ENCODE measurements at regions not wholly inside any gene's neighbourhood (a gene's known extent, or its start where the extent isn't known, plus 50 kb on each side); places are given as distances from the start of the nearest gene placed in this dataset.
"Not testable (repeated sequence)": the region's sequence is repeated elsewhere in the genome, so short reads cannot be mapped to it uniquely, and the experiment has no call there.

DNA sequence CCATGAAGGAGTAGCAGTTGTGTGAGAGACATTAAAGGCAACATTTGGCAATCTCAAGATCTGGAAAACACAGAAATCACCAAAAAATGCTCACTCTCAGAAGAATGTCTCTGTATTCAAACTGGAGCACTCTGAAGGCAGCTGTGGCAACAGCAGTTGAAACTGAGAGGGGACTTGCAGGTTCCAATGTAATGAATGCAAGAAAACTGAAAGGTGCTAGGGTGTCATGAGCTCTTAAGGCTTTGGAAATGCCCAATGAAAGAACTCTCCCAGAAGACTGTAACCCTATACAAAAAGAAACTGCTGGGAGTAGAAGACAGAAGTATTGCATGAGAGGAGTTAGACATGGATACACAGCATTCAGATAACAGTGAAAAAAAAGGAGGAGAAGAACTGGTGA lies 118.2 kb upstream of the HTR2C start:
- Histone ChIP-seq H3K4me3 (no peak overlapping the region), H3K27ac (no peak overlapping the region), H3K27me3 (peaks cover 40% of the 10 kb centered on the region), H3K9ac (no peak overlapping the region), H3K36me3 (no peaks in the 10 kb centered on the region), H2AFZ (replicated peaks) (no peak overlapping the region), H4K20me1 (ENCODE audit: low read depth) (no peaks in the 10 kb centered on the region), H3F3A (ENCODE audit: low read depth) (no peaks in the 10 kb centered on the region), H3K4me1 (peaks cover 22% of the 10 kb centered on the region), H3K4me2 (no peak overlapping the region), H3K79me2 (ENCODE audit: low read depth) (peaks cover 9% of the 10 kb centered on the region), H3K9me3 (ENCODE audit: low read depth) (no peaks in the 10 kb centered on the region)
- no peak overlapping the region for H3K4me3 Mint-ChIP-seq
- no peak overlapping the region for H3K27ac Mint-ChIP-seq
- peaks cover 9% of the 10 kb centered on the region for H3K4me1 Mint-ChIP-seq
- peaks cover 13% of the 10 kb centered on the region for H3K27me3 Mint-ChIP-seq (ENCODE audit: insufficient read depth, low read depth)
- TF ChIP-seq EZH2phosphoT487 (IDR thresholded peaks at IDR 0.05) (no peak), EZH2 (IDR thresholded peaks at IDR 0.05) (no peak)
- TF ChIP-seq, protein P1, sequence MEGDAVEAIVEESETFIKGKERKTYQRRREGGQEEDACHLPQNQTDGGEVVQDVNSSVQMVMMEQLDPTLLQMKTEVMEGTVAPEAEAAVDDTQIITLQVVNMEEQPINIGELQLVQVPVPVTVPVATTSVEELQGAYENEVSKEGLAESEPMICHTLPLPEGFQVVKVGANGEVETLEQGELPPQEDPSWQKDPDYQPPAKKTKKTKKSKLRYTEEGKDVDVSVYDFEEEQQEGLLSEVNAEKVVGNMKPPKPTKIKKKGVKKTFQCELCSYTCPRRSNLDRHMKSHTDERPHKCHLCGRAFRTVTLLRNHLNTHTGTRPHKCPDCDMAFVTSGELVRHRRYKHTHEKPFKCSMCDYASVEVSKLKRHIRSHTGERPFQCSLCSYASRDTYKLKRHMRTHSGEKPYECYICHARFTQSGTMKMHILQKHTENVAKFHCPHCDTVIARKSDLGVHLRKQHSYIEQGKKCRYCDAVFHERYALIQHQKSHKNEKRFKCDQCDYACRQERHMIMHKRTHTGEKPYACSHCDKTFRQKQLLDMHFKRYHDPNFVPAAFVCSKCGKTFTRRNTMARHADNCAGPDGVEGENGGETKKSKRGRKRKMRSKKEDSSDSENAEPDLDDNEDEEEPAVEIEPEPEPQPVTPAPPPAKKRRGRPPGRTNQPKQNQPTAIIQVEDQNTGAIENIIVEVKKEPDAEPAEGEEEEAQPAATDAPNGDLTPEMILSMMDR (IDR thresholded peaks at IDR 0.05) = no peak
- H3K36me3 Mint-ChIP-seq = no peaks in the 10 kb centered on the region
- H3K9me3 Mint-ChIP-seq = no peaks in the 10 kb centered on the region
- DNase-seq (ENCODE audit: low spot score) = no peak

DNA sequence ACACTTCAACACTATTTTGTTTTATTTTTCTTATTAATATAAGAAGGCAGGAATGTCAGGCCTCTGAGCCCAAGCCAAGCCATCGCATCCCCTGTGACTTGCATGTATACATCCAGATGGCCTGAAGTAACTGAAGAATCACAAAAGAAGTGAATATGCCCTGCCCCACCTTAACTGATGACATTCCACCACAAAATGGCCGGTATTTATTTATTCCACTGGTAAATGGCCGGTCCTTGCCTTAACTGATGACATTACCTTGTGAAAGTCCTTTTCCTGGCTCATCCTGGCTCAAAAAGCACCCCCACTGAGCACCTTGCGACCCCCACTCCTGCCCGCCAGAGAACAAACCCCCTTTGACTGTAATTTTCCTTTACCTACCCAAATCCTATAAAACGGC lies 111.9 kb upstream of the HTR2C start:
- H3K4me2 ChIP-seq; H3K4me3 Mint-ChIP-seq; H2AFZ ChIP-seq (replicated peaks); H3F3A ChIP-seq (ENCODE audit: low read depth); DNase-seq (ENCODE audit: low spot score); H3K27ac ChIP-seq; H3K9me3 ChIP-seq (ENCODE audit: low read depth); H3K79me2 ChIP-seq (ENCODE audit: low read depth); H3K4me1 ChIP-seq; H3K27ac Mint-ChIP-seq; H3K4me1 Mint-ChIP-seq; H3K36me3 ChIP-seq; H3K36me3 Mint-ChIP-seq; H3K4me3 ChIP-seq; H3K9ac ChIP-seq; H3K27me3 Mint-ChIP-seq (ENCODE audit: insufficient read depth, low read depth); H4K20me1 ChIP-seq (ENCODE audit: low read depth); H3K9me3 Mint-ChIP-seq: not testable (repeated sequence)
- peaks cover 26% of the 10 kb centered on the region for H3K27me3 ChIP-seq

DNA sequence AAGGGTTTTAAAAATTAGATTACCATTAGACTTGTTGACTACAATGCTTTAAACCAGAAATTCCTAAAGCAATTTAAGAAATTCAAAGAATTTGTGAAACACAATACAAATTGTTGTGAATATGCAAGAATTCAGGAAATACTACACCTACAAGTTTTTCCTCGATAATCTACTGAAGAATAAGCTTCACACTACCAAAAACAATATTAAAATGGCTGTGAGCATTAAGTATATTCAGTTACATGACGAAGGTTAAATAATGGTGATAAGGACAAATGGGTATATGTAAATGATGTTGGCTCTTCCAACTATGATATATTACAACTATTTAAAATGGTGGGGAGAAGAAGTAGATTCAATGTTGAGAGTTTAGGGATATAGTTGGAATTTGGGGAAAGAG lies 111.1 kb upstream of the HTR2C start:
- no peaks in the 10 kb centered on the region for H3K9me3 ChIP-seq (ENCODE audit: low read depth)
- TF ChIP-seq, protein P1 (IDR thresholded peaks at IDR 0.05) = no peak
- no peak for TF ChIP-seq EZH2phosphoT487 (IDR thresholded peaks at IDR 0.05)
- no peak for TF ChIP-seq EZH2 (IDR thresholded peaks at IDR 0.05)
- Mint-ChIP-seq H3K4me1 (no peaks in the 10 kb centered on the region), H3K36me3 (no peaks in the 10 kb centered on the region), H3K4me3 (no peak overlapping the region), H3K27ac (no peak overlapping the region), H3K27me3 (ENCODE audit: insufficient read depth, low read depth) (peaks cover 2% of the 10 kb centered on the region), H3K9me3 (no peaks in the 10 kb centered on the region)
- H3K4me1 ChIP-seq = no peaks in the 10 kb centered on the region
- no peak overlapping the region for H3K4me2 ChIP-seq
- no peaks in the 10 kb centered on the region for H3K36me3 ChIP-seq
- H3K9ac ChIP-seq = no peak overlapping the region
- H3K79me2 ChIP-seq (ENCODE audit: low read depth) = no peaks in the 10 kb centered on the region
- H3K4me3 ChIP-seq = no peak overlapping the region
- no peaks in the 10 kb centered on the region for H3F3A ChIP-seq (ENCODE audit: low read depth)
- no peak for DNase-seq (ENCODE audit: low spot score)
- no peak overlapping the region for H2AFZ ChIP-seq (replicated peaks)
- H3K27me3 ChIP-seq = peaks cover 18% of the 10 kb centered on the region
- no peaks in the 10 kb centered on the region for H4K20me1 ChIP-seq (ENCODE audit: low read depth)
- no peak overlapping the region for H3K27ac ChIP-seq

DNA sequence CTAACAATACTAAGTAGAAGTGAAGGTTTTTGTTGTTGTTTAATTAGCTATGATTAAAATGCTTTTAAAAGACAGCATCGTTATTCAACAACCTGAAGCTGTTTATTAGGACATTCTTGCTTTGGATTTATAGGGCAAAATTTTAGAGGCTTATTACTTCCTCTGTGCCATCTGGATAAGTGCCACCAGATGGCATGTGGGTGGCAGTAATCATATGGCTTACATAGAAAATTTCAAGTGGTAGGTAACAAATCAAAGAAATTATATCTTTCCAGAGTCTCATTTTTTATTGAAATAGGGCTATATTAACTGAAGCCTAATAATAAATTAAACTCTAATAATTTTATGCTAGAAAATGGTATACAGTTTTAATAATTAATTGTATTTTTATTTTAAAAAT lies 83.3 kb upstream of the HTR2C start:
- H3K4me3 Mint-ChIP-seq = no peak overlapping the region
- H3K27ac Mint-ChIP-seq = no peak overlapping the region
- H3K9me3 ChIP-seq (ENCODE audit: low read depth) = no peaks in the 10 kb centered on the region
- no peaks in the 10 kb centered on the region for H3K27me3 ChIP-seq
- H3K4me1 Mint-ChIP-seq = no peaks in the 10 kb centered on the region
- no peaks in the 10 kb centered on the region for H3K4me1 ChIP-seq
- no peaks in the 10 kb centered on the region for H3K79me2 ChIP-seq (ENCODE audit: low read depth)
- H2AFZ ChIP-seq (replicated peaks) = no peak overlapping the region
- H3K4me3 ChIP-seq = no peak overlapping the region
- no peak for DNase-seq (ENCODE audit: low spot score)
- H3K9ac ChIP-seq = no peak overlapping the region
- H3K27me3 Mint-ChIP-seq (ENCODE audit: insufficient read depth, low read depth) = peaks cover 2% of the 10 kb centered on the region
- no peak overlapping the region for H3K27ac ChIP-seq
- TF ChIP-seq, protein P1 (IDR thresholded peaks at IDR 0.05) = peak; percentile 31
- no peak for TF ChIP-seq EZH2phosphoT487 (IDR thresholded peaks at IDR 0.05)
- H3F3A ChIP-seq (ENCODE audit: low read depth) = no peaks in the 10 kb centered on the region
- H3K9me3 Mint-ChIP-seq = no peaks in the 10 kb centered on the region
- no peaks in the 10 kb centered on the region for H4K20me1 ChIP-seq (ENCODE audit: low read depth)
- no peaks in the 10 kb centered on the region for H3K36me3 Mint-ChIP-seq
- no peaks in the 10 kb centered on the region for H3K36me3 ChIP-seq
- H3K4me2 ChIP-seq = no peak overlapping the region
